Head of caudate nucleus (tissue), 42 donors: ENCODE measurements at regions not wholly inside any gene's neighbourhood (a gene's known extent, or its start where the extent isn't known, plus 50 kb on each side); places are given as distances from the start of the nearest gene placed in this dataset.
"Not testable (repeated sequence)": the region's sequence is repeated elsewhere in the genome, so short reads cannot be mapped to it uniquely, and the experiment has no call there.

Experiments
- DNase-seq, 42 donors: peaks; one replicate each; pipeline versions ENCODE4 v3.0.0 to v3.0.0-alpha.2; 2020 to 2021; ENCODE audit warnings: mixed read lengths in 7 of 42
- intact Hi-C: fragments of 100-400 bp; cut with DNase I; formaldehyde crosslinking; loops from one replicate; pipeline ENCODE4 v1.15.0; 2022

GRCh38 chr2:116109471-116109870 lies 1667.0 kb downstream of the DPP10 start:
- DNase-seq: no peak
- intact Hi-C loops: no loop called here

DNA sequence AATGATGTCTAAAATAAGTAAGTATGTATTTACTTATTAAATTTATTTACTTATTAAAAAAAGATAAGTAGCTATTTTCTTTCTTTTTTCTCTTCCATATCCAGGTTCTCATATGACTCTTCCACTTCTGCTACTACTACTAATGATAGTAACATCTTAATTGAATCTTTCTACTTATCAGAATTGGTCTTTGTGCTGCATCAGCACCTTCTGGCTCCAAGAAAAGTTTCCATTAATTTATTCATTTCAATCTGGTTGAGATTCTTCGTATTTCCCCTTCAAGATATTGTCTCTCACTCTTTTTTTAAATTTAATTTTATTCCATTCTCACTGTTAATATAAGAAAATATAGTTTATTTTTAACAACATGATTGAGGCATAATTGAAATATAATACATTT lies 1675.4 kb downstream of the DPP10 start:
- intact Hi-C loops: no loop called here
- no peak for DNase-seq

GRCh38 chr2:116132833-116133232 lies 1681.7 kb upstream of the DDX18 start:
- intact Hi-C loops: no loop called here
- no peak for DNase-seq

- no peak for DNase-seq
- intact Hi-C loops: no loop called here
Observed at GRCh38 chr2:116133381-116133942, 1681.0 kb upstream of the DDX18 start.

GRCh38 chr2:116141891-116142474 lies 1672.5 kb upstream of the DDX18 start:
- DNase-seq: no peak
- intact Hi-C loops: no loop called here

DNA sequence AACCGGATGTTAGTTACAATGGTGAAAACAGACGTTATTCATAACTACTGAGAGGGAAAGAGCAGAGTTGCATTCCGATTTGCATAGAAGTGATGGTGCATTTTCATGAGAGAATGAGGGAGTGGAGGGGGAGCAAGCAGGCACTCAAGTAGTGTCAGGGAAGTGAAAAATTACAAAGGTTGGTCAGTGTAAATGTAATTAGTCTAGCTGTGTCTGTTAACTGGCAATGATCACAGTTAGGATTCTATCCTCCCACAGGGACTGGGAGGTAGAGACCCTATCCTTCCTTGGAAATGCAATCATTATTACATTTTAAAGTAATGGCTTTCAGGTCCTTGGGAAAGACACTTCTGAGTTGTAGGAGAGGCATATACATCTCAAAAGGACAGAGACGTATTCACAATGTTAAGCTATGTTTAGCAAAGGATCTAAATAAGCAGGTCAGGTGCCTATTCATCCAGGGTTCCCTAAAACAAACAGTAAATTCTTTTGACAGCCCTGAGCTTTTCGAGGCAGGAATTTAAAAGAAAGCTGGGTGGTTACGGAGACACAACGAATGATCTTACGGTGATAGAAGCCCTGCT lies 1671.8 kb upstream of the DDX18 start:
- intact Hi-C loops: no loop called here
- no peak for DNase-seq

GRCh38 chr2:116145031-116145430 lies 1669.5 kb upstream of the DDX18 start:
- DNase-seq: no peak
- intact Hi-C loops: no loop called here

- no peak for DNase-seq
Observed at GRCh38 chr2:116148361-116148760, 1666.1 kb upstream of the DDX18 start.

DNA sequence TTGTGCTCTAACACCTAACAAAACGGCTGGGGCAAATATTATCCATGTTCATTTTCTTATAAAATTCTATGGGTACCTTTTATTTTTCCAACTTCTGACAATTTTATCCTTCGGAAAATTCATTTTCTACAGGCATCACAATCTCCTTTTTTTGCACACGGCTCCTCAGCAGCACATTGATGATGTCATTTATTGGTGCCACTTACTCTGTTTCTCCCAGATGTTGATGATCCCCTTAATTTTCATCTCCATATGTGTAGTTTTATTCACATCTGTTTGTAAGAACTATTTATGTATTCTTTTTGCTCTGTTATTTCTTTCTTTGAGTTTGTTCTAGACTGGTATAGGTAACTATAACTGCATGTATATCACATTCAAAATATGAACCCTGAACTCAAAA lies 1660.8 kb upstream of the DDX18 start:
- intact Hi-C loops: no loop called here

More at GRCh38 chr2:116148361-116148760, 1666.1 kb upstream of the DDX18 start:
- intact Hi-C loops: no loop called here

GRCh38 chr2:116160657-116161056 lies 1653.8 kb upstream of the DDX18 start:
- DNase-seq: no peak
- intact Hi-C loops: no loop called here

More for the DNA sequence above, 1660.8 kb upstream of the DDX18 start:
- no peak for DNase-seq

- DNase-seq: no peak
- intact Hi-C loops: no loop called here
Observed at GRCh38 chr2:116162395-116162794, 1652.1 kb upstream of the DDX18 start.

GRCh38 chr2:116167107-116167506 lies 1647.4 kb upstream of the DDX18 start:
- no peak for DNase-seq
- intact Hi-C loops: no loop called here

DNA sequence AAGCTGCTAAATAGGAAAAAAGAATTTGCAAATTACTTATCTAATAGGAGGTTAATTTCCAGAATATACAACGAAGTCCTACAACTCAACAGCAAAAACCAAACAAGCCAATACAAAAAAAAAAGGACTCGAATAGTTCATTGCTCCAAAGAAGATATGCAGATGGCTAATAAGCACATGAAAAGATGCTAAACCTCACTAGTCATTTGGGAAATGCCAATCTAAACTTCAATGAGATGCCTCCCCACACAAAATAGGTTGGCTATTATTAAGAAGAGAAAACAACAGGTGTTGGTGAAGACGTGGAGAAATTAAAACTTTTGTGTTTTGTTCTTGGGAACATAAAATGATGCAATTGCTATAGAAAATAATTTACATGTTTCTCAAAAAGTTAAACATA lies 1634.4 kb upstream of the DDX18 start:
- DNase-seq: no peak
- intact Hi-C loops: no loop called here

GRCh38 chr2:116190684-116191083 lies 1623.8 kb upstream of the DDX18 start:
- intact Hi-C loops, DNase-seq: not testable (repeated sequence)

- intact Hi-C loops: no loop called here
- DNase-seq: no peak
Observed at GRCh38 chr2:116200086-116200485, 1614.4 kb upstream of the DDX18 start.

- DNase-seq: no peak
- intact Hi-C loops: no loop called here
Observed at GRCh38 chr2:116211719-116212118, 1602.8 kb upstream of the DDX18 start.

DNA sequence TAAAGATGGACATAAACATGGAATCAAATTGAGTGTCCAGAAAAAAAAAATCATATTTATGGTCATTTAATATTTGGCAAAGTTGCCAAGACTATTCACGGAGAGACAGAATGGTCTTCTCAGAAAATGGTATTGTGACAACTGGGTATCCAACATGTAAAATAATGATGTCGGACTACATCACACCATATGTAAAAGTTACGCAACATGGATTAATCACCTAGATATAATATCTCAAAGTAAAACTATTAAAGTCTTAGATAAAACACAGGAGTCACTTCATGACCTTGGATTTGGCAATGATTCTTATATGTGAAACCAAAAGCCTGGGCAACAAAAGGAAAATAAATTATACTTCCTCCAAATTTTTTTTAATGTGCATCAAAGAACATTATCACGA lies 1591.7 kb upstream of the DDX18 start:
- intact Hi-C loops: no loop called here
- DNase-seq: no peak

- no peak for DNase-seq
- intact Hi-C loops: no loop called here
Observed at GRCh38 chr2:116223912-116224311, 1590.6 kb upstream of the DDX18 start.

GRCh38 chr2:116224610-116225009 lies 1589.9 kb upstream of the DDX18 start:
- intact Hi-C loops: no loop called here
- DNase-seq: no peak

- no peak for DNase-seq
- intact Hi-C loops: no loop called here
Observed at GRCh38 chr2:116238511-116238910, 1576.0 kb upstream of the DDX18 start.

GRCh38 chr2:116250376-116250775 lies 1564.1 kb upstream of the DDX18 start:
- DNase-seq: no peak
- intact Hi-C loops: no loop called here
